Coronary artery (tissue), 2 donors: ENCODE measurements at regions not wholly inside any gene's neighbourhood (a gene's known extent, or its start where the extent isn't known, plus 50 kb on each side); places are given as distances from the start of the nearest gene placed in this dataset.

ENCODE experiments used
- DNase-seq: peaks from one replicate; pipeline ENCODE4 v3.0.0-alpha.2; 2017; ENCODE audit warnings: low spot score
- H3K27ac ChIP-seq, 2 donors: fragments of 200-600 bp; sonication (generic); one replicate each; pipeline ENCODE4 v1.5.1; 2016 to 2019
- H3K4me3 ChIP-seq: fragments of 200-600 bp; sonication (generic); 2 replicates; pipeline ENCODE4 v1.5.1; 2016; ENCODE audit warnings: mild to moderate bottlenecking, moderate library complexity
- TF ChIP-seq, protein P1 (sequence below): fragments of 200-600 bp; sonication (generic); IDR thresholded peaks from one replicate; pipeline ENCODE4 v1.5.1; 2019; ENCODE audit warnings: antibody characterized with exemption

- DNase-seq: no peak
Measured at GRCh38 chr5:88391116-88391515, 122.5 kb upstream of the TMEM161B start.

GRCh38 chr5:88390481-88390880 lies 121.8 kb upstream of the TMEM161B start:
- Histone ChIP-seq H3K27ac (no peak overlapping the region), H3K4me3 (no peak overlapping the region)
- DNase-seq: no peak
- TF ChIP-seq, protein P1, sequence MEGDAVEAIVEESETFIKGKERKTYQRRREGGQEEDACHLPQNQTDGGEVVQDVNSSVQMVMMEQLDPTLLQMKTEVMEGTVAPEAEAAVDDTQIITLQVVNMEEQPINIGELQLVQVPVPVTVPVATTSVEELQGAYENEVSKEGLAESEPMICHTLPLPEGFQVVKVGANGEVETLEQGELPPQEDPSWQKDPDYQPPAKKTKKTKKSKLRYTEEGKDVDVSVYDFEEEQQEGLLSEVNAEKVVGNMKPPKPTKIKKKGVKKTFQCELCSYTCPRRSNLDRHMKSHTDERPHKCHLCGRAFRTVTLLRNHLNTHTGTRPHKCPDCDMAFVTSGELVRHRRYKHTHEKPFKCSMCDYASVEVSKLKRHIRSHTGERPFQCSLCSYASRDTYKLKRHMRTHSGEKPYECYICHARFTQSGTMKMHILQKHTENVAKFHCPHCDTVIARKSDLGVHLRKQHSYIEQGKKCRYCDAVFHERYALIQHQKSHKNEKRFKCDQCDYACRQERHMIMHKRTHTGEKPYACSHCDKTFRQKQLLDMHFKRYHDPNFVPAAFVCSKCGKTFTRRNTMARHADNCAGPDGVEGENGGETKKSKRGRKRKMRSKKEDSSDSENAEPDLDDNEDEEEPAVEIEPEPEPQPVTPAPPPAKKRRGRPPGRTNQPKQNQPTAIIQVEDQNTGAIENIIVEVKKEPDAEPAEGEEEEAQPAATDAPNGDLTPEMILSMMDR: no peak

More at GRCh38 chr5:88391116-88391515, 122.5 kb upstream of the TMEM161B start:
- H3K27ac ChIP-seq: no peak overlapping the region
- TF ChIP-seq, protein P1: no peak
- no peak overlapping the region for H3K4me3 ChIP-seq

DNA sequence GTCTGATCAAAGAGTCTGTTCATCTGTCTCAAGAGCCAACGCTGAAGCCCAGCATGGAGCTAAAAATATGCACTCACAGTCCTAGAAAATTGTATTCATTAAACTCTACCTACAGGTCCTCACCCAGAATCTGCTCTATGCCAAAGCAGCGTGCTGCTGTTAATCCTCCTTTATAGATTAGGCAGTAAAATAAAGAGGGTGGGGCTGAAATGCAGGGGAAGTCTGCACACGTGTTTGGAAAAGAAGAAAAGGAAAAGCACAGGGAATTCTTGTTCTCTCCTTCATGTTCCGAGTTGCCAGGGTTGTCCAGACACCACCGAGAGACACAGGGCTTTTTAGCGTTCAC lies 121.4 kb upstream of the TMEM161B start:
- Histone ChIP-seq H3K27ac (no peak overlapping the region), H3K4me3 (no peak overlapping the region)
- TF ChIP-seq, protein P1: no peak
- DNase-seq: no peak

GRCh38 chr5:88389338-88390095 lies 120.9 kb upstream of the TMEM161B start:
- TF ChIP-seq, protein P1: no peak
- Histone ChIP-seq H3K27ac (no peak overlapping the region), H3K4me3 (no peak overlapping the region)
- no peak for DNase-seq

DNA sequence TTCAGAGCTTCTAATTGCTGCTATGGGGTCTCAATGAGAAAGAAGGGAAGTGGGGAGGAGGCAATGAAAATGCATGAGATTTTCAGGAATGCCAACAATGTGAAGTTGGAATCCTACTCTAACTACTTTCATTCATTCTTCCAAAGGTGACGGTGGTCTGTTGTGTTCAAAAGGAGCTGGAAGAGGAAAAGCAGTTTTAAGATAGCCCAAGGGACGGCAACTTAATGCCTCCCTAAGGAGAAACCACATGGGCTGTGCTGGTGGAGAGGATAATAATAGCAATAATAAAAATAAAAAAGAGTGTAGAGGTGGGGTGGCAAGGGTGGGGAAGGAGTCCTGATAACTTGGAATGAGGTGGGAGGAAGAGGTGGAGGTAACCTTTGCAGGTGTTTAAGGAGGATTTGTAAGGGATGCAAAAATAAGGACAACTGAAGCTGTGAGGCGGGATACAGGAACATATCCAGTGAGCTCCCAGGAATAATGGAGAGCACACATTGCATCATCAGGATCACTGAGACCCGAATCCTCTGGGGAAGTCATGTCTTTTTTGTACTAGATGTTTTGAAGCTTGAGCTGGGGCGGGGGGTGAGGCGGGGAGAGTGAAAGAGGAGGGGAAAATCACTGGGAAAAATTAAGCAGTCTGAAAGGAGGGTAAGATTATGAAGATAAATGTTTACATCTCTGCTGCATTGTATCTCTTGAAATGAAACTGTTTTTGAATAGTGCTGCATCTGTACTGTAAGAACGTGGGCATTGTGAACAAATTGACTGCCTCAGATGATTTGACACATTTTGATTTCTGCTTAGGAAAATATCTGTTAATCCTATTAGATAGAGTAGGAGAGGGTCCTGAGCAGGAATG lies 120.1 kb upstream of the TMEM161B start:
- Histone ChIP-seq H3K27ac (no peak overlapping the region), H3K4me3 (no peak overlapping the region)
- TF ChIP-seq, protein P1: no peak
- no peak for DNase-seq

- DNase-seq: no peak
- Histone ChIP-seq H3K27ac (no peak overlapping the region), H3K4me3 (no peak overlapping the region)
- TF ChIP-seq, protein P1: no peak
Measured at GRCh38 chr5:88384886-88385285, 116.2 kb upstream of the TMEM161B start.

- TF ChIP-seq, protein P1: no peak
- DNase-seq: no peak
- no peak overlapping the region for H3K27ac ChIP-seq
- no peak overlapping the region for H3K4me3 ChIP-seq
Measured at GRCh38 chr5:88380332-88380731, 111.7 kb upstream of the TMEM161B start.
